Transverse colon (tissue), 4 donors: ENCODE measurements at regions not wholly inside any gene's neighbourhood (a gene's known extent, or its start where the extent isn't known, plus 50 kb on each side); places are given as distances from the start of the nearest gene placed in this dataset.
A peak's percentile ranks its signal among the peaks of the same experiment; 100 is the strongest.
"Not testable (repeated sequence)": the region's sequence is repeated elsewhere in the genome, so short reads cannot be mapped to it uniquely, and the experiment has no call there.

Experiments
- DNase-seq: peaks from one replicate; pipeline ENCODE4 v3.0.0-alpha.2; 2019
- H3K27ac ChIP-seq, 4 donors: fragments of 200-600 bp; sonication (generic); 2 replicates each; pipeline ENCODE4 v1.5.1; 2016 to 2018; ENCODE audit warnings: inconsistent platforms in 4 of 4
- H3K27me3 ChIP-seq: fragments of 200-600 bp; sonication (generic); 2 replicates; pipeline ENCODE4 v1.5.1; 2017; ENCODE audit warnings: inconsistent platforms
- H3K36me3 ChIP-seq, 4 donors: fragments of 200-600 bp; sonication (generic); 2 replicates each; pipeline ENCODE4 v1.5.1; 2017 to 2019; ENCODE audit warnings: inconsistent platforms in 4 of 4
- H3K4me1 ChIP-seq, 4 donors: fragments of 200-600 bp; sonication (generic); 2 replicates each; pipeline ENCODE4 v1.5.1; 2017 to 2020; ENCODE audit warnings: inconsistent platforms in 4 of 4
- H3K4me3 ChIP-seq, 4 donors: fragments of 200-600 bp; sonication (generic); 1 replicate in 1 of 4; 2 replicates in 3 of 4; pipeline versions ENCODE4 v1.5.1 to v1.6.1; 2017 to 2019; ENCODE audit warnings: inconsistent platforms in 4 of 4
- H3K9me3 ChIP-seq, 2 donors: fragments of 200-600 bp; sonication (generic); 2 replicates each; pipeline ENCODE4 v1.5.1; 2017 to 2019; ENCODE audit warnings: inconsistent platforms in 2 of 2
- EP300 ChIP-seq: sonication (generic); formaldehyde crosslinking; IDR thresholded peaks from one replicate; pipeline ENCODE4 v1.6.1; 2017; ENCODE audit warnings: antibody characterized with exemption, low read depth
- POLR2A ChIP-seq: fragments of 450-650 bp; IDR thresholded peaks from one replicate; pipeline ENCODE4 v1.6.1; 2016; ENCODE audit warnings: antibody characterized with exemption, mild to moderate bottlenecking, moderate library complexity
- POLR2AphosphoS5 ChIP-seq, 3 donors: sonication (generic); formaldehyde crosslinking; IDR thresholded peaks; one replicate each; pipeline ENCODE4 v1.6.1; 2016; ENCODE audit warnings: antibody characterized with exemption in 3 of 3
- WGBS, 2 donors: methylation state at CpG; one replicate each; pipeline ENCODE4 v1.1.5; 2018; ENCODE audit warnings: low coverage in 1 of 2; 5-methylcytosine and 5-hydroxymethylcytosine counted together
- in situ Hi-C, 4 donors: fragments of 200-750 bp; cut with MboI; loops; one replicate each; pipeline versions ENCODE4 v1.15.0 to v1.15.1; 2017; ENCODE audit warnings: low sequenced_read_pairs in 3 of 4, low pct_ligation_motif_present in 1 of 4, low pct_unique_long_range_greater_than_20kb in 1 of 4
- intact Hi-C: fragments of 100-400 bp; cut with DNase I; formaldehyde crosslinking; loops from one replicate; pipeline ENCODE4 v1.15.1; 2023; ENCODE audit warnings: low total_unique reads
- TF ChIP-seq, protein P1 (sequence below), 5 experiments: fragments of 200-600 bp in 3 of 5; fragments of 450-650 bp in 2 of 5; sonication (generic) in 3 of 5; IDR thresholded peaks; 1 replicate in 2 of 5; 2 replicates in 3 of 5; pipeline ENCODE4 v1.5.1; 2016 to 2017; ENCODE audit warnings: antibody characterized with exemption in 5 of 5, inconsistent platforms in 3 of 5, mild to moderate bottlenecking in 2 of 5, moderate library complexity in 1 of 5

DNA sequence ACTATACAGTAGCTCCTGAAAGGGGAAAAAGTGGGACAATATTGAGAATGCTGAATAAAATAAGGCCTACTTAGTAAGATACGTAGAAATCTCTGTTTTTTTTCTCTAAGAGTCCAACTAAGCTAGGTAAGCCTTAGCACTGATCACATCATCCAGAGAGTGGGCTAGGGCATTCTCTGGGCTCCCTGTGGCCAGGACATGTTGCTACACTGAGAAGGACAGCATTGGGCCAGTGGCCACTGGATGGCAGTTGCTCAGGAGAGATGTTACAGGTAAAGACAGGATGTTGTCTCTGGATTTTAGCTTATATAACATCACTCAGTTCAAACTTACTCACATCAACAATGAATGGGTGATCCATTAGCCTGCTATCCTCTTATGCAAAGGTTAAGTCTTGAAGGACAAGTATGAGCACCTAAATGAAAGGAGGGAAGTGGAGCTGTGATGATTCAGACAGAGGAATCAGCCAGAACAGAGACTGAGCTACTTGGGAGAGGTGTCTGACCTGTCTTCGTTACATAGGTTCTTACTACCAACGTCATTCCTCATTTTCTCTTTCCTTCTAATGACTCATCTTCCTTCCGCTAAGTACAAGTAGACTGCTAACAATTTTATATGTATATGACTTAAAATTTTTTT, 226.6 kb upstream of the ADCY2 start:
- H3K27me3 ChIP-seq: no peaks in the 10 kb centered on the region
- TF ChIP-seq, protein P1, sequence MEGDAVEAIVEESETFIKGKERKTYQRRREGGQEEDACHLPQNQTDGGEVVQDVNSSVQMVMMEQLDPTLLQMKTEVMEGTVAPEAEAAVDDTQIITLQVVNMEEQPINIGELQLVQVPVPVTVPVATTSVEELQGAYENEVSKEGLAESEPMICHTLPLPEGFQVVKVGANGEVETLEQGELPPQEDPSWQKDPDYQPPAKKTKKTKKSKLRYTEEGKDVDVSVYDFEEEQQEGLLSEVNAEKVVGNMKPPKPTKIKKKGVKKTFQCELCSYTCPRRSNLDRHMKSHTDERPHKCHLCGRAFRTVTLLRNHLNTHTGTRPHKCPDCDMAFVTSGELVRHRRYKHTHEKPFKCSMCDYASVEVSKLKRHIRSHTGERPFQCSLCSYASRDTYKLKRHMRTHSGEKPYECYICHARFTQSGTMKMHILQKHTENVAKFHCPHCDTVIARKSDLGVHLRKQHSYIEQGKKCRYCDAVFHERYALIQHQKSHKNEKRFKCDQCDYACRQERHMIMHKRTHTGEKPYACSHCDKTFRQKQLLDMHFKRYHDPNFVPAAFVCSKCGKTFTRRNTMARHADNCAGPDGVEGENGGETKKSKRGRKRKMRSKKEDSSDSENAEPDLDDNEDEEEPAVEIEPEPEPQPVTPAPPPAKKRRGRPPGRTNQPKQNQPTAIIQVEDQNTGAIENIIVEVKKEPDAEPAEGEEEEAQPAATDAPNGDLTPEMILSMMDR (IDR thresholded peaks at IDR 0.05): no peak
- no peak for TF ChIP-seq POLR2A
- TF ChIP-seq EP300: no peak
- no peak for TF ChIP-seq POLR2AphosphoS5 (IDR thresholded peaks at IDR 0.05)
- in situ Hi-C loops (no loop called here), intact Hi-C loops (no loop called here)
- no peaks in the 10 kb centered on the region for H3K4me1 ChIP-seq
- H3K4me3 ChIP-seq: no peak overlapping the region
- no peak for DNase-seq
- no peaks in the 10 kb centered on the region for H3K9me3 ChIP-seq
- no peaks in the 10 kb centered on the region for H3K36me3 ChIP-seq
- H3K27ac ChIP-seq: no peak overlapping the region
- 77 to 78% methylated on average over 4 of the region's 4 CpGs for WGBS, 2 donors

DNA sequence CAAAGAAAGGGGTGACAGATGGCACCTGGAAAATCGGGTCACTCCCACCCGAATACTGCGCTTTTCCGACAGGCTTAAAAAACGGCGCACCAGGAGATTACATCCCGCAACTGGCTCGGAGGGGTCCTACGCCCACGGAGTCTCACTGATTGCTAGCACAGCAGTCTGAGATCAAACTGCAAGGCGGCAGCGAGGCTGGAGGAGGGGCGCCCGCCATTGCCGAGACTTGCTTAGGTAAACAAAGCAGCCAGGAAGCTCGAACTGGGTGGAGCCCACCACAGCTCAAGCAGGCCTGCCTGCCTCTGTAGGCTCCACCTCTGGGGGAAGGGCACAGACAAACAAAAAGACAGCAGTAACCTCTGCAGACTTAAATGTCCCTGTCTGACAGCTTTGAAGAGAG, 225.2 kb upstream of the ADCY2 start:
- H3K4me3 ChIP-seq, H3K9me3 ChIP-seq, H3K36me3 ChIP-seq, in situ Hi-C loops, intact Hi-C loops, H3K27me3 ChIP-seq, H3K4me1 ChIP-seq, DNase-seq, H3K27ac ChIP-seq: not testable (repeated sequence)
- 72% methylated on average over 16 of the region's 16 CpGs; no CpG with 5 or more reads in 1 of the 2 donors for WGBS, 2 donors

DNA sequence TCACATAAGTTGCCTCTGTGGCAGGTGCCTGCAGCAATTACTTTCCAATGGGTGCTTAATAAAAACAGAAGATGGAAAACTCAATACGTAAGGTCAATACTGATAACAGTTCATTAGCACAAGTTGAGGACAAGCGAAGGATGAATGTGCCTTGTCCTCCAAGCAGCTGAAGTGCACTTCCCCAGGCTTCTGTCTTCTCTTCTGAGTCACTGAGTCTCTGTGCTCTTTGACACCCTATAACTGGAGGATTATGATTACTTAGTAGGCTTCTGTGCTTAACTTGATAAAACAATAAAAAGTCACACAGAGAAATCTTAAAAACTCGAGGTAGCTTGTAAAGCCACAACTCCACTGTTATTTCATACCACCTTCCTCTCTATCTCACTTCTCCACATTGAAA, 216.6 kb upstream of the ADCY2 start:
- in situ Hi-C loops: no loop called here
- Histone ChIP-seq H3K27me3 (no peaks in the 10 kb centered on the region), H3K4me1 (peaks cover 0 to 13% (median 3%) of the 10 kb centered on the region in 4 donors), H3K9me3 (no peaks in the 10 kb centered on the region), H3K27ac (no peak overlapping the region), H3K4me3 (no peak overlapping the region), H3K36me3 (no peaks in the 10 kb centered on the region)
- TF ChIP-seq POLR2A (no peak), EP300 (no peak), POLR2AphosphoS5 (IDR thresholded peaks at IDR 0.05) (no peak)
- TF ChIP-seq, protein P1 (IDR thresholded peaks at IDR 0.05): no peak
- WGBS, 2 donors: 65 to 69% methylated on average over 3 of the region's 3 CpGs
- no peak for DNase-seq
- intact Hi-C loops: no loop called here

DNA sequence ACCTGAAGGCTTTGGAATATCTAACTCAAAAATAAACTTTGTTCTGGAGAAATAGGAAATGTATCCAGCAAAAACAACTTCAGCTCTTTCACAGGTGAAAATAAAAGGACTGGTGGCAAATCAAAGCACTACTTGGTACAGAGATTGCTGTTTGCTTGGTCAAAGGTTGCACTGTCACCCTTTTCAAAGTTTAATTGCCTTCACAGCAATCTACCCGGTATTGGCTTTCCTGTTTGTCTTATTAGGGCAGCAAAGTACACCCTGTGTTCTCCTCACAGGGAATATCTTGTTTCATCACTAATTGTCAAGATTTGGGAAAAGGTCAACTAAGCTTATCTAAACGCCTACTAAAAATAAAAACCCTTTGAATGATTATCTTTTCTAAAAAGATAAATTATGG, 214.1 kb upstream of the ADCY2 start:
- Histone ChIP-seq H3K4me1 (peaks cover 0 to 13% (median 3%) of the 10 kb centered on the region in 4 donors), H3K27me3 (no peaks in the 10 kb centered on the region), H3K4me3 (no peak overlapping the region), H3K9me3 (no peaks in the 10 kb centered on the region), H3K27ac (peak overlapping the region in 3 of 4 donors; percentile 6 to 46 (median 37)), H3K36me3 (no peaks in the 10 kb centered on the region)
- intact Hi-C loops (no loop called here), in situ Hi-C loops (no loop called here)
- peak; percentile 10 for DNase-seq
- 23 to 27% methylated on average over 2 of the region's 2 CpGs for WGBS, 2 donors
- TF ChIP-seq POLR2AphosphoS5 (IDR thresholded peaks at IDR 0.05): no peak

DNA sequence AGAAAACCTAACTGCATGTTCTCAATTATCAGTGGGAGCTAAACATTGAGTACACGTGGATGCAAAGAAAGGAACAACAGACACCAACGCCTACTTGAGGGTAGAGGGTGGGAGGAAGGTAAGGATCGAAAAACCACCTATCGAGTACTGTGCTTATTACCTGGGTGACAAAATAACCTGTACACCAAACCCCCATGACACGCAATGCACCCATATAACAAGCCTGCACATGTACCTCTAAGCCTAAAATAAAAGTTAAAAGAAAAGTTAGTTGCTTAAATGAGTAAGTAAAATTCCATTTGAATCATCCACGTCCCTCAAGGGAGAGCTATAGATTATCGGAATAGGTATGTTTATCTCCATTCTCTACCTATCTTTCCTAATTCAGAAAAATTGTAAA, 210.2 kb upstream of the ADCY2 start:
- intact Hi-C loops: no loop called here
- no peaks in the 10 kb centered on the region for H3K27me3 ChIP-seq
- no peak for DNase-seq
- whole genome bisulfite sequencing, 2 donors: 73 to 88% methylated on average over 7 of the region's 7 CpGs
- H3K4me3 ChIP-seq: no peak overlapping the region
- peaks cover 0 to 13% (median 3%) of the 10 kb centered on the region in 4 donors for H3K4me1 ChIP-seq
- H3K36me3 ChIP-seq: no peaks in the 10 kb centered on the region
- H3K27ac ChIP-seq: no peak overlapping the region
- in situ Hi-C loops: no loop called here
- TF ChIP-seq POLR2AphosphoS5 (IDR thresholded peaks at IDR 0.05) (no peak), EP300 (no peak), POLR2A (no peak)
- TF ChIP-seq, protein P1 (IDR thresholded peaks at IDR 0.05): no peak
- no peaks in the 10 kb centered on the region for H3K9me3 ChIP-seq
